ENCODE measurements at regions not wholly inside any gene's neighbourhood (a gene's known extent, or its start where the extent isn't known, plus 50 kb on each side); places are given as distances from the start of the nearest gene placed in this dataset.

DNA sequence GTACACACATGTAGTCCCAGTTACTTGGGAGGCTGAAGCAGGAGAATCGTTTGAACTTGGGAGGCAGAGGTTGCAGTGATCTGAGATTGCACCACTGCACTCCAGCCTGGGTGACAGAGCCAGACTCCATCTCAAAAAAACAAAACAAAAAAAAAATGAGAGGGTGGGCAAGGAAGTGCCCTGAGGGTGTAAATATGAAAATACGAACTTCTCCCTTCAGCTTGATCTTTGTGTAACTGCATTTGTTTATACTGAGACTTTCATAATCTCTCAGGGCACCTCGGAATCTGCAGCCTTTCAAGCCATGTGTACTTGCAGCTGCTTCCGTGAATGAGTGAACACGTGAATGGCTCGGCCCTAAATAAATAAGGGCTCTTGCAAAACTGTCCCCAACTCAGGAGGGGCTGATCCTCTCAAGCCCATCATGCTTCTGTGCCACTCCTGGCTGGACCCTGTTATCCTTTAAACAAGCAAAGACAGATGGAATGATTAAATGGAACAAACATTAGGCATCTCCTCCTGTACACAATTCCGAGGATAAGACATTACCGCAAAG is 96.8 kb downstream of the BOD1L2 start:
- DNase-seq (ENCODE audit: low spot score), result no peak

DNA sequence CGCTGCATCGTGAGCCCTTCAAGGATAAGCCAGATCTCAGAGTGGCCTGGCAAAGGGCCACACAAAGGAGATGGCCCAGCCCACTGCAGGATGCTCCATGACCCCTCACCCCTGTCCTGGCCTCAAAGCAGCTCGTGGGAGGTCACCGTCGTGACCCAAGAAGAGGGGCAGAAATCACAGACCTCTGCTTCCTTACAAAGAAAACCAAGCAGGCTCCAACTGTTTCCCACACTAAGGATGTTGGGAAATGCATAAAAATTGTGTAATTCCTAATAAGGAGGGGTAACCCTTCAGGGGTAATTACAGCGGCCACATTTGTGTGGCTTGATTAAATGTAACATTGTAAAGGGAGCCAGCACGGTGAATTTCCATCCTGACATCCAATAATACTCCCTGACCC is 102.3 kb downstream of the BOD1L2 start:
- DNase-seq (ENCODE audit: low spot score), result no peak

DNA sequence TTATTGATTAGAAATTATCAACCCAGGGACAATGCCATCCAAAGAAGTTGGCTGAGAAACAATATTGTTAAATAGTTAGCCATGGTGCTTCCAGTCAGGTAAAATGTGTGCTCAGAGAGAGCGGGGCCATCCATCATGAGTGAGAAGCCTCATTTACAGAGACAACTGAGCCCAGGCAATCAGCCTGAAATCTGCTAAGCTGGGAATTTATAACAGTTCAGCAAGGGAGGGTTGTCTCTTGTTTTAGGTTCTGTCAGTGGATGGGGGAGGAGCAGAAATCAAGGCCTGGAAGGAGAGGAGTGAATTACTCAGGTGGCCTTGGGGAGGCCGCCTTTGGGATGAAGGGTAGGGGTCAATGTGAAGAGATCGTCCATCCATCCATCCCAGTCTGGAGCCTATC is 102.5 kb upstream of the ST8SIA3 start:
- no peak for DNase-seq (ENCODE audit: low spot score)

DNA sequence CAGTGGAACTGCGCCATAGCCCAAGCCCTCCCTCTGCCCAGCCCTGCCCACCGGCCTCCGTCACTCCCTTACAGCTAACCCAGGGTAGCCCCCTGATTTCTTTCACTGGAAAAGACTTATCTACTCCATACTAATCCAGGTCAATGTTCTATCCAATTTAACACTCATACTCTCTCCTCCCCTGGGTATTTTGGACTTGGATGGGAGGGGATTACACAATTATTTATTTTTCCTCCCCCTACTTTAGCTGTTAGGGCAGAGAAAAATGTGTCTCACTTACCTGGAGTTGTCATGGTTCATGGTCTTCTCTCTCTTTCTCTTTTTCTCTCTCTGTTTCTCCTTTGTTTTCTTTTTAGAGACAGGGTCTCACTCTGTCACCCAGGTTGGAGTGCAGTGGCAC is 100.6 kb upstream of the ST8SIA3 start:
- DNase-seq (ENCODE audit: low spot score), result no peak

DNA sequence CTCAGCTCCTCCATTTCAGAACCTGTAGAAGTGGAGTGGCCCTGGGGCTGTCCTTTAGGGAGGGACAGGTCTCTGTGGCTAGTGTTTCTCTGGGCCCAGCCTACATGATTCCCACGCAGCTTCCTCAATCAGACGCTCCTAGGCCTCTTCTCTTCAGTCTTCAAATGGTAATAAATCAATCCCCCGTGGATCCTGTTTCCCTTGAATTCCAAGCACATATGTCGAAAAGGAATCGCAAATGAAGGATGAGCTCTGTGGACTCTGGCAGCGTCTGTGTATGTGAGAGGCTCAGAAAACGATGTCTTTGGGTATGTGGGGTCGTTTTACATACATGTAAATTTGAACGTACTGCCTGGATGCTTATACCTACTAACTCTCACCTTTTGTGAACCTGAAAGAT is 98.5 kb upstream of the ST8SIA3 start:
- no peak for DNase-seq (ENCODE audit: low spot score)

DNA sequence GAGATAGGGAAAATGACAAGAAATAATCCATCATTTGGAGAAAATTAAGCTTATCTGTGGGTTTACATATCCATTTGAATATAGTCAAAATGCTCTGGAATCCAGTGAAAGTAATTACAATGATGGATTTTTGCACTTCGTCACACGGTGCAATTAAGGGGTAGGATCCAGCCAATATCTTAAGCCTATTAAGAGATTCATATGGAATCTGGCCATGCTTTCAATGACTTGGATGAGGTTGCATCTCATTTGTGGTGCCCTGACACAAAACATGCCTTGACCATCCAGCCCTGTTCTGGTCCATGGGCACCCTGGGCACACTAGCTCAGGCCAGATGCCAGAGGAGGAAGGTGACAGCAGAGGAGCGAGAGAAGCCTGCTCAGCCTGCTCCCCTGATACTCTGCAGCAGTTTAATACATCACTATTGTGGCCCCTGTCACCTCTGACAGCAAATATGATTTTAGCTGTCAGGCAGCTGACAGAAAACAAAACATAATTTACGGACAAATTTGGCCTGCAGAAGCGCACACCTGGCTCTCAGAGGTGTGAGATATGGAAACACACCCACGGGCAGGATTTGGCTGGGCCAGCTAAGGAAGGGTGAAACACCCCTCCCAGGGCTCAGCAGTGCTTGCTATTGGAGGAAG is 94.1 kb upstream of the ST8SIA3 start:
- no peak for DNase-seq (ENCODE audit: low spot score)

DNA sequence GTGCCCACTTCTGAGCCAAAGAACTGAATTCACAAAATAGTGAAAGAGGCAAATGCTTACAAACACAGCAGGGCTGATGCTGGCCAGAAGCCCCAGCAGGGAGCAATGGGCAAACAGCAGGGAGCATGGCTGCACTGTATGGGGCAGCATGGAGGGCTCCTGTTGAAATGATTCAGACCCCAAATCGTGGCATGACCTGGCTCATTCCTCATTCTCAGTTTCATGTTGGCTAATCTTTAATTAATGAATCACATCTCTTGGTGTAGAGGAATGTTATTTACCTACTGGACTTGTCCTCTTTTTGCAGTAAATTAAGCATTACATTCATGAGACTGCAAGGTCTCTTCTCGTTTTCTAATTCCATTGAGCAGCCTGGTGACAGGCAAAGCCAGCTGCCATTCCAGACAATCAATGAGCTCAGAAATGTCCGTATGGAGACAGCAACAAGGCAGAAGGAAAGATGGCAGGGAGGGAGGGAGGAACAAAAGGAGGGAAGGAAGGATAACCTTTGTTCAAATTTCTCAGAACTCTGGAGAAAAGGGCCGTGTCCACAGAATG is 84.9 kb upstream of the ST8SIA3 start:
- DNase-seq (ENCODE audit: low spot score), result no peak

DNA sequence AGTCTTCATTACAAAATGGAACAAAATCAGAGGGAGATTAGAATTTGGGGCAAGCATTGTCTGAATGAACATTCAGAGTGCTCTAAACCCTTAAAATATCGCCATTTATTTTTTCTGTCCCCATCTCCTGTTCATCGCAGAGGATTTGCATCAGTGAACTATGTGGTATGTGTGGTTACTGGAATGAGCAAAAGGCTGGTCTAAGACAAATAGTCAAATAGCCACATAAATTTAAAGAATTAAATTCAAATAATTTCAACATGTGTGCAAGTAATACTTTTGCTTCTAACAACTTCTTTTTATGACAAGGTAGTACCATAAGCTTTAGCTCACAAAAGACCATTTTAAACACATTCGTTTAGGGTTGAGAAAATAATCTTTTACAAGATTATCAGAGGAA is 82.6 kb upstream of the ST8SIA3 start:
- DNase-seq (ENCODE audit: low spot score), result no peak

DNA sequence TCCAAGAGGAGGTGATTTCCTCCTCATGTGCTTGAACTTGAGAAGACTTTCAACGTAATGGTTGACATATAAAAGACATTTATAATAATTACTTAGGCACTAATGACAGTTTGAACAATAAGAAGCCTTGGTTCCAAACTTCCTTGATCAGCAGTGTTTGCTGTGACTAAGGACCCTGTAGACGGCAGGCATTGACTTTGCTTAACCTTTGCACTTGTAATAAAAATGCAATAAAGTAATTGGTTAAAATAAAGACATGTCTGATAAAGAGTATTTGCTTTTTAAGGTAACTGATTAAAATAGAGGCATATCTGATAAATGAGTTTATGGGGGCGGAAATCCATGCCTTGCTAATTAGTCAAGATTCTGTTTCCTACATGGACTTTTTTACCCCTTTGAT is 82.2 kb upstream of the ST8SIA3 start:
- no peak for DNase-seq (ENCODE audit: low spot score)

DNA sequence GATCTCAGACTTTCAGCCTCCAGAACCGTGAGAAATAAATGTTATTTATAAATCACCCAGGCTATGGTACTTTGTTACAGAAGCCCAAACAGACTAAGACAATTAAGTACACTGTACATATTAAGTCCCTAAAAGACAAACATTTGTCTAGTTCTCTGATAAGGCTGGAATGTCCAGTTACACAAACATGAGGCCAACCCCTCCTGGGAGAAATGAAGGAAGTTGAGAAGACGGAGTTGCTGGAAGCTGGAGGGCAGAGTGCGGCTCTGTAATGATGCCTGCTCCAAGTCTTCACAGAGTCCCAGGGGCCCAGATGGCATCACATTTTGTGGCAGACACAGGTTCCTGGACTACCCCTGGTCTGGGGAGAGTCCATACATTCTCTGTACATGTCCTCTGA is 79.2 kb upstream of the ST8SIA3 start:
- no peak for DNase-seq (ENCODE audit: low spot score)

DNA sequence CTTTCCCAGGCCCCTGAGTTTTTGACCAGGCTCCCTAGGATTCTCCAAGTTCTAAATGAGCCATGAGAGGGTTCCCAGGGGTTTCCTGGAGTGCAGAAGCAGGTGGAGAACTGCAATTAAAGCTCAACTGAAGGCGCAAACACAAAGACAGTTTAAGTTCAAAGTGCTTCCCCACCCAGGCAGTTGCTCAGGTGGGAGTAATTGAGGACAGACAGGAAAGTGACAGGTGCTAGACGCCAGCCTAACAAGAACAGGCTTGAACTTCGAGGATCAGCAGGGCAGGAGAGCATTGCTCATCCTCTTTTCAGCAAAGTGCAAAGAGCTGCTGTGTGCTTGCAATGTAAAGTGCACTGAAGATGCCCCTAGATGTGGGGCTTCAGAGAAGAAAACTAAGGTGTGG is 77.2 kb upstream of the ST8SIA3 start:
- DNase-seq (ENCODE audit: low spot score), result no peak

DNA sequence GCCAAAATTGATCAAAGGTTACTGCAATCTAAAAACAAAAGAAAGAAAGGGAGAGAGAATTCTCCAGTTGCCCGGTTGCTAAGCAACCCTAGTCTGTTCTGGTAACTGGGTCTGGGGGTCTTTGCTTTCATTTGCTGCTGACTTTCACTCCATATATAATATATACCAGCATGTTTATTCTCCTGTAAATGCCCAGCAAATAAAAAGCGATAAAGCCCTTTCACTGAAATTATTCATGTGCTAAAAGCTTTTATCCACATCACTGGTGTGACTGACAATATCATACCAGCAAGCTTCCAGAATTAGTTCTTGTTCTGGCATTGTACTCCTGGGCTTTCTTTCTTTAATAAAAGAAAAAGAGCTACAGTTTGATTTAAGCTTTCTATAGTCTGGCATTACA is 75.5 kb upstream of the ST8SIA3 start:
- DNase-seq (ENCODE audit: low spot score), result no peak

DNA sequence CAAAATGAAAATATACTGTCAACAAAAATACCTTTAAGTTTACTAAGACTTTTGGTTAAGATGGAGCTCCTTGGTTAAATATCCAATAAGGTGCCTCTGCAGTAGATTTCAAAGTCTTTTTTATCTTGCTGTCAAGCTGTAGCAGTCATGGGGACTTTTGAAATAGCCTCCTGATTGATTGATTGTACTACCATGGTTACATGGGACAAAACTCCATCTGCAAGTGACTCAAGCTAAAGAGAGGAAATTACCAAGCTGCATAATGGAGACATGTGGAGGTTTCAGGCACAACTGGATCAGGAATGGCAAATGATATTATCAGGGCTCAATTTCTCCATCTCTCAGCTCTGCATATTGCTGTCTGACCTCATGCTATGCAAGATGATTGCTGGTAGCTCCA is 73.4 kb upstream of the ST8SIA3 start:
- no peak for DNase-seq (ENCODE audit: low spot score)

DNA sequence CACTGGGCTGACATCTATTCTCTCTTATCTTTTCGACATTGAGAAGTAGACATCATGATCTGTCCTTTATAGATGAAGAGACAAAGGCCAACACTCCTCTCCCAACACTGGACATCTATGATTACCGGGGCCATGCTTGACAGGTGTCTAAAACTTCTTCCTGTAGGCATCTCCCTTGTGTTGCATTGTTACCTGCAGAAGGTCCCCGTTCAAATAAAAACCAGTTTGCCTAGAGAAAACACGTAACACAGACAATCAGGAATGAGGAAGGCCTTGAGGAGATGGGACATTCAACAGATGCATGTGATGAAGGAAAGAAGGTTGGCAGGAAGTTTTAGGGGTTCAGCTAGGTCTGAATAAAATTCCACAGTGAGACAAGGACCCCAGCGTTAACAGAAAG is 70.8 kb upstream of the ST8SIA3 start:
- DNase-seq (ENCODE audit: low spot score), result no peak

DNA sequence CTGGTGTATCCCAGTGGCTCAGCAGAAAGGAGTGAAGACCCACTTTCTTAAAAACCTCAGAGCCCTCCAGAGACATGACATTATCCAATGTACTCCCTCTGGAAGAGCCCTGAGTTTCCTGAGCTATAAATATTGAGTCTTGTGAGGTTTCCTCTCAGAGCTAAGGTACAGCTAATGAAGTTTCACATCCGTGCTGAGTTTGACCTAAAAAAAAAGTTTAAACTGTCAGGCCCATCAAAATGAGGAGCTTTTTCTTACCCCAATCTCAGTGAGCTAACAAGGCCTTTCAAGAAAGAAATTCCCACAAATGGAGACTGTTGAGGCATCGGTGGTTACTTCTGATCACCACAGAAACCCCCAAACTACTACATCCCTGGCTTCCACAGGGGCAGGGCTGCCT is 65.4 kb upstream of the ST8SIA3 start:
- no peak for DNase-seq (ENCODE audit: low spot score)

DNA sequence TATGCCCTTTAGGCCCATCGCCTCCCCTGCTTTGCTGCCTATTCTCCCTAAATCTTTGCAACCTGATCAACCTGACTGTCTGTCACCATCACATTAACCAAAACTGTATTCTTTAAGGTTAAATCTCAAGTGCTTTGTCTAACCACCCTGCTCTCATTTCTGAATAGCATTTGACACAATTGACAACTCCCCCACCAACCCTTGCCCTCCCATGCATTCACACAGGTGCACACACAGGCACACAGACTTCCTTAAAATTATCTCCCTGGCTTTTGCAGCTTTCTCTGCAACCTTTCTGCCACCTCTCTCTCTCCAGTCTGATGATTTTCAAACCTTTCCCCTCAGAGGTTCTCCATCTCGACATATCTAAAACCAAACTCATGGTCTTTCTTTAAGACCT is 64.6 kb upstream of the ST8SIA3 start:
- DNase-seq (ENCODE audit: low spot score), result no peak

DNA sequence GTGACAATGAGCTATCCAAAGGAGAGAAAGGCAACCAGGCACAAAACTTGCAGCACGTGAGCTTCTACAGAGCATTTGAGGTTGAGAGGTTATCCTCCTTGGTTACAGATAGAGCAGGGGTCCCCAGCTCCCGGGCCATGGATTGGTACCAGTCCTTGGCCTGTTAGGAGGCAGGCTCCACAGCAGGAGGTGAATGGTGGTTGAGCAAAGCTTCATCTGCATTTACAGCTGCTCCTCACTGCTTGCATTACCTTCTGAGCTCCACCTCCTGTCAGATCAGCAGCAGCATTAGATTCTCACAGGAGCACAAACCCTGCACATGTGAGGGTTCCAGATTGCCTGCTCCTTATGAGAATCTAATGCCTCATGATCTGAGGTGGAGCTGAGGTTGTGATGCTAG is 57.8 kb upstream of the ST8SIA3 start:
- no peak for DNase-seq (ENCODE audit: low spot score)

DNA sequence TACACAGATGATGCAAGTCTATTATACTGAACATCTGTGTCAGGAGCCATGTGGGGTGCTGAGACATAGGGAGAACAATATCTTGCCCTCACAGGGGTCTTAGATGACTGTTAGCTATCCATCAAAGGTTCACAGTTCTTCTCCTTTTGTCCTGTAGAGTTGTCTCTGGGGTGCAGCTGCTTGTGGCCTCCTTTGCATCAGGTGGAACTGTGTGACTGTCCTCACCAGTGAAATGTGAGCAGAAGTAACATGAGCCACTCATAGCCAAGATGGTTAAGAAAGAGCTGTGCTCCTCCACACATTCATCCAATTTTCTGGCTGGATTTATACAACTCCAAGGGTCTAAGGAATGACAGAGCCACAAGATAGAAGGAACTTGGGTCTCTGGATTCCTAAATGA is 56.0 kb upstream of the ST8SIA3 start:
- no peak for DNase-seq (ENCODE audit: low spot score)

DNA sequence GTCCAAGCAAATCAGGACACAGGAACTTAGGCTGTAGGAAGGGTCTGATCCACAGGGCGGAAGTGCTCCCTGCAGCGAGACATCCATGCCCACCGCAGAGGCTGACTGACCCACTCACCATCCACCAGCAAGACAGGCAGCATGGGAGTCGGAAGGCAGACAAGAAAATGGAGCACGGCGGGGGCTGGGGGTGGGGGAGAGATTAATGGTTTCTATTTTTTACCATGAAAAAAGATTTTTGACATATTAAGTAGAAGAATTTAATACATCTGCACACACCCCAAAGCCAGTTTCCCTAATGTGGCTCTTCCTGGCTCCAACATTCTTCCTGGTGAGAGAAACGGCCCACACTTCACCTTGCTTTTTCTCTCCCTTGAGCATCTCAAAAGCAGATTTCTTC is 55.1 kb upstream of the ST8SIA3 start:
- no peak for DNase-seq (ENCODE audit: low spot score)

DNA sequence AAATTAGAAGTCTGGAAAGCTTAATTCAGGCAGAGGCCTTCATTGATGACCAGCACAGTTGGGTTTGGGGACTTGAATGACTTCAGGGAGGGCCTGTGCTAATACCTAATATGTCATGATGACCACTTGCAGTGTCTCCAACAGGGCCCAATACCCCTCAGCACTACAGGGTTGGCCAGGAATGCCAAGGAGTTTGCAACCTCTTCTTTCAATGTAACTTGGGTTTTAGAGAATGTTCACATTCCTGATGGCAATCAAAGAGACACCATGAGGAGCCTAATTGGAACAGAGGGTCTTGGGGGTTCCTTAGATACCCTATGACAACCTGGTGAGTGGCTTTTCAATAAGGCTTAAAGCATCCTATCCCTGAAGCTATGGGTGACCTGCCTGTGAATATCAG is 52.4 kb upstream of the ST8SIA3 start:
- DNase-seq (ENCODE audit: low spot score), result no peak

DNA sequence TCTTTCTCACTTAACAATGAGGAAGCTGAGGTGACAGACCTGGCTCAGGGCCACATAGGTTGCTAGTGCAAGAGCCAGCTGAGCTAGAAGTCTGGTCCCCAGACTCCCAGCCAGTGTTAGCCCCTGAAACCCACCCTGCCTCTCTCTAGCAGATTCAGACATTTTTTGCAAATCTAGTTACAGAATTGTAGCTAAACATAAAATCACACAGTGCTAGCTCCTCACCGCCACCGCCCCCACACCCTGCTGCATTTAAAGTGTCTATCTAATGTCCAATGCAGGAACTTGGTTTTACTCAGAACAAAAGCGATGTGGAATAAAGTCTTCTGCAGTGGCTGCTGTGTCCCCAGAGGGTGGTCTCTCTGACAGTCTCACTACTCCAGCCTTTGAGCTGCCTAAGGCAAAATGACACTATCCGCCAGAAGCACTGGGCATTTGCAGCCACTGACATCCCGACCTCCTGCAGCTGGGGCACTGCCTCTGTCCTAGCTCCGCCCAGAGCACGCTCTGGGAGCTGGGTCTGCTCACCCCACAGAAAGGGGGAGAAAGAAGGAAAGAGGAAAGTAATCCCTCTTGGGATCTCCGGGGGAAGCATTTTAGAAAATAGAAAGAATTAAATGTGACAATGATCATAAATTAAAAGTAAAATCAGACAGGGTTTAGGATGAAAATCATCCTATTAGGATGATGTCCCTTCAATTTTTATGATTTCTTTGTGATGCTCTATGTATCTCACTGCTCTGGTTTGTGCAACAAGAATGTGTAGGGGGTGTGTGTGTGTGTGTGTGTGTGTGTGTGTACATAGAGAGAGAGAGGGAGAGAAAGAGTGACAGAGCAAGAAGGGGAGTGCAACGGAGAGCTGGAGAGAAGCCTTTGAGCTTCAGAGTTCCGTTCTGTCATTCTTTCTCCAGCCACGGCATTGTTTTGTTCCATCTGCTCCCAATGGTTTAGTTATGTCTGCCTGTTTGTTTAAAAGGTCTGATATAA is 50.5 kb upstream of the ST8SIA3 start:
- no peak for DNase-seq (ENCODE audit: low spot score)

All from H4 (cell line).